Fibroblast of skin of left quadriceps (primary cell): ENCODE measurements at regions not wholly inside any gene's neighbourhood (a gene's known extent, or its start where the extent isn't known, plus 50 kb on each side); places are given as distances from the start of the nearest gene placed in this dataset.

Experiments used
- DNase-seq, 2 experiments: peaks; one replicate each; pipeline ENCODE4 v3.0.0-alpha.2; 2013; ENCODE audit warnings: low read depth in 2 of 2

- no peak for DNase-seq
These were observed 52.3 kb downstream of the HDGFL1 start for GRCh38 chr6:22621701-22622100.

GRCh38 chr6:22622351-22622750 is 53.0 kb downstream of the HDGFL1 start:
- DNase-seq, result no peak

GRCh38 chr6:22622813-22623212 is 53.4 kb downstream of the HDGFL1 start:
- DNase-seq, result no peak

GRCh38 chr6:22627644-22628043 is 58.3 kb downstream of the HDGFL1 start:
- DNase-seq, result no peak

- no peak for DNase-seq
These were observed 61.7 kb downstream of the HDGFL1 start for GRCh38 chr6:22631091-22631490.

- no peak for DNase-seq
These were observed 63.3 kb downstream of the HDGFL1 start for GRCh38 chr6:22632581-22633145.

- no peak for DNase-seq
These were observed 67.1 kb downstream of the HDGFL1 start for GRCh38 chr6:22636452-22636851.

GRCh38 chr6:22637782-22638181 is 68.4 kb downstream of the HDGFL1 start:
- DNase-seq, result no peak

GRCh38 chr6:22638320-22638719 is 69.0 kb downstream of the HDGFL1 start:
- DNase-seq, result no peak

GRCh38 chr6:22642254-22642653 is 72.9 kb downstream of the HDGFL1 start:
- no peak for DNase-seq

- no peak for DNase-seq
These were observed 74.4 kb downstream of the HDGFL1 start for GRCh38 chr6:22643780-22644179.

GRCh38 chr6:22647719-22648118 is 78.4 kb downstream of the HDGFL1 start:
- no peak for DNase-seq

GRCh38 chr6:22651731-22652130 is 82.4 kb downstream of the HDGFL1 start:
- no peak for DNase-seq

- no peak for DNase-seq
These were observed 84.7 kb downstream of the HDGFL1 start for GRCh38 chr6:22653980-22654610.

GRCh38 chr6:22656706-22657351 is 87.5 kb downstream of the HDGFL1 start:
- no peak for DNase-seq

- no peak for DNase-seq
These were observed 88.1 kb downstream of the HDGFL1 start for GRCh38 chr6:22657352-22657980.

GRCh38 chr6:22658183-22658582 is 88.8 kb downstream of the HDGFL1 start:
- DNase-seq, result no peak

GRCh38 chr6:22658934-22659333 is 89.6 kb downstream of the HDGFL1 start:
- no peak for DNase-seq

- no peak for DNase-seq
These were observed 95.6 kb downstream of the HDGFL1 start for GRCh38 chr6:22664968-22665367.

- DNase-seq, result no peak
These were observed 96.7 kb downstream of the HDGFL1 start for GRCh38 chr6:22666021-22666420.

GRCh38 chr6:22666586-22666985 is 97.2 kb downstream of the HDGFL1 start:
- DNase-seq, result no peak

- no peak for DNase-seq
These were observed 98.5 kb downstream of the HDGFL1 start for GRCh38 chr6:22667855-22668254.

GRCh38 chr6:22668307-22668706 is 98.9 kb downstream of the HDGFL1 start:
- no peak for DNase-seq
